OCI-LY1 (cell line): ENCODE measurements at regions not wholly inside any gene's neighbourhood (a gene's known extent, or its start where the extent isn't known, plus 50 kb on each side); places are given as distances from the start of the nearest gene placed in this dataset.

ENCODE experiments used
- H2AFZ ChIP-seq: fragments of 200-600 bp; sonication (generic), shearing (Covaris generic); 2 replicates; pipeline ENCODE4 v1.6.0; 2014; ENCODE audit warnings: antibody characterized with exemption, mild to moderate bottlenecking, low read length
- H3F3A ChIP-seq: fragments of 200-600 bp; sonication (generic), shearing (Covaris generic); 2 replicates; pipeline ENCODE4 v1.6.0; 2014; ENCODE audit warnings: mild to moderate bottlenecking, antibody characterized with exemption, low read length, moderate library complexity; ENCODE audit not compliant: insufficient read depth
- H3K27ac ChIP-seq: fragments of 200-600 bp; sonication (generic); 2 replicates; pipeline ENCODE4 v1.5.1; 2014; ENCODE audit warnings: low read length, mixed run types, mild to moderate bottlenecking, low read depth; ENCODE audit not compliant: poor library complexity, severe bottlenecking
- H3K27me3 ChIP-seq: fragments of 200-600 bp; sonication (generic); 2 replicates; pipeline ENCODE4 v1.6.0; 2014; ENCODE audit warnings: antibody characterized with exemption, mild to moderate bottlenecking, low read length, moderate library complexity; ENCODE audit not compliant: insufficient read depth
- H3K36me3 ChIP-seq: fragments of 200-600 bp; sonication (generic); 2 replicates; pipeline ENCODE4 v1.6.1; 2014; ENCODE audit warnings: mild to moderate bottlenecking, antibody characterized with exemption, low read length, moderate library complexity, mixed read lengths; ENCODE audit not compliant: insufficient read depth
- H3K4me1 ChIP-seq: fragments of 200-600 bp; sonication (generic); 2 replicates; pipeline ENCODE4 v1.5.1; 2014; ENCODE audit warnings: mild to moderate bottlenecking, low read length, moderate library complexity; ENCODE audit not compliant: insufficient read depth, severe bottlenecking
- H3K4me2 ChIP-seq: fragments of 200-600 bp; sonication (generic), shearing (Covaris generic); 2 replicates; pipeline ENCODE4 v1.6.1; 2014; ENCODE audit warnings: low read length
- H3K4me3 ChIP-seq: fragments of 200-600 bp; sonication (generic); 2 replicates; pipeline ENCODE4 v1.5.1; 2014; ENCODE audit warnings: low read length, low read depth, mild to moderate bottlenecking, mixed read lengths; ENCODE audit not compliant: poor library complexity, severe bottlenecking
- H3K79me2 ChIP-seq: fragments of 200-600 bp; shearing (Covaris generic); 2 replicates; pipeline ENCODE4 v1.6.1; 2016; ENCODE audit warnings: mixed run types, low read length, mixed read lengths; ENCODE audit not compliant: insufficient read depth
- H3K9ac ChIP-seq: fragments of 200-600 bp; sonication (generic), shearing (Covaris generic); 2 replicates; pipeline ENCODE4 v1.6.1; 2014; ENCODE audit warnings: mild to moderate bottlenecking, low read length, mixed read lengths
- H3K9me2 ChIP-seq: fragments of 200-600 bp; sonication (generic), shearing (Covaris generic); 2 replicates; pipeline ENCODE4 v1.6.1; 2014; ENCODE audit warnings: low read depth, mild to moderate bottlenecking, low read length, mixed read lengths
- H3K9me3 ChIP-seq: fragments of 200-600 bp; shearing (Covaris generic); 2 replicates; pipeline ENCODE4 v1.6.1; 2014; ENCODE audit warnings: low read length, mixed read lengths
- H4K20me1 ChIP-seq: fragments of 200-600 bp; sonication (generic), shearing (Covaris generic); 2 replicates; pipeline ENCODE4 v1.6.0; 2016; ENCODE audit warnings: mild to moderate bottlenecking, low read length; ENCODE audit not compliant: insufficient read depth
- CTCF ChIP-seq: fragments of 200-600 bp; sonication (generic), shearing (Covaris generic); IDR thresholded peaks from 2 replicates; pipeline ENCODE4 v1.5.1; 2017; ENCODE audit warnings: mild to moderate bottlenecking, antibody characterized with exemption, low read length, moderate library complexity, mixed read lengths
- EZH2 ChIP-seq: fragments of 200-600 bp; sonication (generic), shearing (Covaris generic); IDR thresholded peaks from 2 replicates; pipeline ENCODE4 v1.8.0; 2017; ENCODE audit warnings: borderline replicate concordance, mixed run types, mild to moderate bottlenecking, antibody characterized with exemption, low read length, moderate library complexity, mixed read lengths

- H3K36me3 ChIP-seq: no peaks in the 10 kb centered on the region
- no peaks in the 10 kb centered on the region for H3F3A ChIP-seq
- H3K9ac ChIP-seq: no peak overlapping the region
- no peaks in the 10 kb centered on the region for H3K27me3 ChIP-seq
- H4K20me1 ChIP-seq: no peaks in the 10 kb centered on the region
- TF ChIP-seq EZH2 (no peak), CTCF (no peak)
- no peak overlapping the region for H3K4me3 ChIP-seq
- H2AFZ ChIP-seq: no peak overlapping the region
- no peak overlapping the region for H3K4me2 ChIP-seq
- no peaks in the 10 kb centered on the region for H3K4me1 ChIP-seq
- no peak overlapping the region for H3K27ac ChIP-seq
- no peaks in the 10 kb centered on the region for H3K79me2 ChIP-seq
- H3K9me2 ChIP-seq: no peaks in the 10 kb centered on the region
- no peaks in the 10 kb centered on the region for H3K9me3 ChIP-seq
These were observed 156.9 kb upstream of the DCC start for GRCh38 chr18:52183107-52183506.

- Histone ChIP-seq H3K9me2 (no peaks in the 10 kb centered on the region), H3K36me3 (no peaks in the 10 kb centered on the region), H3K27ac (no peak overlapping the region), H3K9me3 (no peaks in the 10 kb centered on the region), H4K20me1 (no peaks in the 10 kb centered on the region), H3K9ac (no peak overlapping the region), H2AFZ (no peak overlapping the region), H3K4me2 (no peak overlapping the region), H3K4me1 (no peaks in the 10 kb centered on the region), H3K27me3 (no peaks in the 10 kb centered on the region), H3F3A (no peaks in the 10 kb centered on the region), H3K79me2 (no peaks in the 10 kb centered on the region), H3K4me3 (no peak overlapping the region)
- TF ChIP-seq EZH2: no peak
- TF ChIP-seq CTCF: no peak
These were observed 149.8 kb upstream of the DCC start for GRCh38 chr18:52190195-52190594.

GRCh38 chr18:52190631-52191030, 149.4 kb upstream of the DCC start:
- Histone ChIP-seq H3K27me3 (no peaks in the 10 kb centered on the region), H3K4me3 (no peak overlapping the region), H3K9me3 (no peaks in the 10 kb centered on the region), H3K36me3 (no peaks in the 10 kb centered on the region), H3K4me1 (no peaks in the 10 kb centered on the region), H3F3A (no peaks in the 10 kb centered on the region), H3K9ac (no peak overlapping the region), H3K4me2 (no peak overlapping the region), H3K27ac (no peak overlapping the region), H4K20me1 (no peaks in the 10 kb centered on the region), H2AFZ (no peak overlapping the region), H3K9me2 (no peaks in the 10 kb centered on the region), H3K79me2 (no peaks in the 10 kb centered on the region)
- TF ChIP-seq EZH2: no peak
- no peak for TF ChIP-seq CTCF
